Loucy (cell line): ENCODE measurements at regions not wholly inside any gene's neighbourhood (a gene's known extent, or its start where the extent isn't known, plus 50 kb on each side); places are given as distances from the start of the nearest gene placed in this dataset.

ENCODE experiments used
- H2AFZ ChIP-seq: fragments of 200-600 bp; sonication (generic); 2 replicates; pipeline ENCODE4 v1.6.0; 2016; ENCODE audit warnings: antibody characterized with exemption, mild to moderate bottlenecking, low read length, moderate library complexity
- H3F3A ChIP-seq: fragments of 200-600 bp; 2 replicates; pipeline ENCODE4 v1.6.0; 2016; ENCODE audit warnings: antibody characterized with exemption, low read depth, mild to moderate bottlenecking
- H3K27me3 ChIP-seq: fragments of 200-600 bp; sonication (generic); 2 replicates; pipeline ENCODE4 v1.6.1; 2014; ENCODE audit warnings: low read length, mild to moderate bottlenecking; ENCODE audit not compliant: insufficient read depth, poor library complexity, severe bottlenecking
- H3K36me3 ChIP-seq: fragments of 200-600 bp; sonication (generic); 2 replicates; pipeline ENCODE4 v1.6.1; 2016; ENCODE audit warnings: low read length; ENCODE audit not compliant: insufficient read depth
- H3K4me1 ChIP-seq: fragments of 200-600 bp; sonication (generic); 2 replicates; pipeline ENCODE4 v1.5.1; 2014; ENCODE audit warnings: low read length, mild to moderate bottlenecking; ENCODE audit not compliant: insufficient read depth, poor library complexity, severe bottlenecking
- H3K4me2 ChIP-seq: fragments of 200-600 bp; sonication (generic); 2 replicates; pipeline ENCODE4 v1.6.0; 2014; ENCODE audit warnings: antibody characterized with exemption, low read length, low read depth, mild to moderate bottlenecking; ENCODE audit not compliant: poor library complexity, severe bottlenecking
- H3K4me3 ChIP-seq: fragments of 200-600 bp; sonication (generic); 2 replicates; pipeline ENCODE4 v1.5.1; 2014; ENCODE audit warnings: low read length, mild to moderate bottlenecking, mixed read lengths; ENCODE audit not compliant: poor library complexity, severe bottlenecking
- H3K79me2 ChIP-seq: fragments of 200-600 bp; sonication (generic); 2 replicates; pipeline ENCODE4 v1.6.1; 2014; ENCODE audit warnings: low read length; ENCODE audit not compliant: insufficient read depth
- H3K9ac ChIP-seq: fragments of 200-600 bp; sonication (generic); 2 replicates; pipeline ENCODE4 v1.6.0; 2014; ENCODE audit warnings: mild to moderate bottlenecking, low read depth, low read length, moderate library complexity; ENCODE audit not compliant: poor library complexity, severe bottlenecking
- H3K9me2 ChIP-seq: fragments of 200-600 bp; sonication (generic); replicated peaks from 2 replicates; pipeline ENCODE4 v1.6.1; 2016; ENCODE audit warnings: low read depth, low read length, mixed read lengths
- H3K9me3 ChIP-seq: fragments of 200-600 bp; sonication (generic); 2 replicates; pipeline ENCODE4 v1.6.1; 2014; ENCODE audit warnings: mild to moderate bottlenecking, antibody characterized with exemption, low read length, low read depth; ENCODE audit not compliant: insufficient read depth
- H4K20me1 ChIP-seq: fragments of 200-600 bp; sonication (generic); 2 replicates; pipeline ENCODE4 v1.6.0; 2014; ENCODE audit warnings: antibody characterized with exemption, low read length, mild to moderate bottlenecking; ENCODE audit not compliant: insufficient read depth, poor library complexity, severe bottlenecking
- EZH2phosphoT487 ChIP-seq: fragments of 200-600 bp; IDR thresholded peaks from 2 replicates; pipeline ENCODE4 v1.6.1; 2018; ENCODE audit warnings: antibody characterized with exemption, mild to moderate bottlenecking, moderate library complexity, borderline replicate concordance
- TF ChIP-seq, protein P1 (sequence below): fragments of 200-600 bp; sonication (generic); conservative IDR thresholded peaks from 2 replicates; pipeline ENCODE4 v1.5.1; 2014; ENCODE audit warnings: mild to moderate bottlenecking, antibody characterized with exemption, low read length

- no peaks in the 10 kb centered on the region for H3F3A ChIP-seq
Observed at GRCh38 chr14:104392001-104392395, 187.6 kb upstream of the C14orf180 start.

DNA sequence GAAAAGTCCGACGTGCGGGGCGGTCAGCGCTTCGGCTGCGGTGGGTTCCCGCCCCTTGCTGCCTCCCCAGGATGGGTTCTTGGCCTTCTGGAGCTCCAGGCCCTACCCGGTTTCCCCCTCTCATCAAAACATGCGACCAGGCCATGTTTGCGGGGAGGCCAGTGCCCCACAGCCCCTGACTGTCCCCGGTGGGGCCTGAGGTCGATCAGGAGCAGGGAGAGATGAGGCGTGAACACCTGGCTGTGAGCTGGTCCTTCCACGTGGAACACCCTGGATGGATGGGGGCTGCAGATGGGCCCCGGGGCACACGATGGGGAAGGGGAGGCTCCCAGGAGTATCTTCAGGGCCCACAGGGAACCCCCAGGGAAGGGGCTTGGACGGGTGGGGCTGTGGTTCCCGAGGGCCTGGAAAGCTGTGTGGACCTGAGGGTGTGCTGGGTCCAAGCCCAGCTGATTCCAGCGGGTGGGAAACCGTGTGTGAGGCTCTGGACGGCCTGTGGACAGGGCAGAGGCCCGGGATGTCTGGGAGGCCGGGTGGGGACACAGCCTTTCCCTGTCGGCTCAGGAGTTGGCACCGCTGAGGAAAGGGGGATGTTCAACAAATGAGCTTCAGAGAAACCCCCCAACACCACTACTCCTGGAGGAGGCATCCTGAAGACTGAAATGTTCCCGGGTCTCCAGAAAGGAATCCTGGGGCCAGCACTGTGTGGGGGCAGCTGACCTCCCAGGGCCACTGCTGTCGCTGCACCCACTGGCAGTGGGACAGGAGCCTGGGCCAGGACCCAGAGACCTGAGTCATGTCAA, 187.0 kb upstream of the C14orf180 start:
- H3K9ac ChIP-seq: peak overlapping the region; percentile 81
- H3K79me2 ChIP-seq: no peaks in the 10 kb centered on the region
- TF ChIP-seq, protein P1, sequence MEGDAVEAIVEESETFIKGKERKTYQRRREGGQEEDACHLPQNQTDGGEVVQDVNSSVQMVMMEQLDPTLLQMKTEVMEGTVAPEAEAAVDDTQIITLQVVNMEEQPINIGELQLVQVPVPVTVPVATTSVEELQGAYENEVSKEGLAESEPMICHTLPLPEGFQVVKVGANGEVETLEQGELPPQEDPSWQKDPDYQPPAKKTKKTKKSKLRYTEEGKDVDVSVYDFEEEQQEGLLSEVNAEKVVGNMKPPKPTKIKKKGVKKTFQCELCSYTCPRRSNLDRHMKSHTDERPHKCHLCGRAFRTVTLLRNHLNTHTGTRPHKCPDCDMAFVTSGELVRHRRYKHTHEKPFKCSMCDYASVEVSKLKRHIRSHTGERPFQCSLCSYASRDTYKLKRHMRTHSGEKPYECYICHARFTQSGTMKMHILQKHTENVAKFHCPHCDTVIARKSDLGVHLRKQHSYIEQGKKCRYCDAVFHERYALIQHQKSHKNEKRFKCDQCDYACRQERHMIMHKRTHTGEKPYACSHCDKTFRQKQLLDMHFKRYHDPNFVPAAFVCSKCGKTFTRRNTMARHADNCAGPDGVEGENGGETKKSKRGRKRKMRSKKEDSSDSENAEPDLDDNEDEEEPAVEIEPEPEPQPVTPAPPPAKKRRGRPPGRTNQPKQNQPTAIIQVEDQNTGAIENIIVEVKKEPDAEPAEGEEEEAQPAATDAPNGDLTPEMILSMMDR: no peak
- TF ChIP-seq EZH2phosphoT487: no peak
- peaks cover 68% of the 10 kb centered on the region for H3K4me1 ChIP-seq
- H3K4me2 ChIP-seq: peak overlapping the region; percentile 49
- no peak overlapping the region for H2AFZ ChIP-seq
- no peaks in the 10 kb centered on the region for H3K27me3 ChIP-seq
- no peaks in the 10 kb centered on the region for H4K20me1 ChIP-seq
- peak overlapping the region; percentile 12 for H3K4me3 ChIP-seq
- H3K36me3 ChIP-seq: no peaks in the 10 kb centered on the region
- no peaks in the 10 kb centered on the region for H3K9me2 ChIP-seq
- no peaks in the 10 kb centered on the region for H3F3A ChIP-seq
- H3K9me3 ChIP-seq: no peaks in the 10 kb centered on the region

More at GRCh38 chr14:104392001-104392395, 187.6 kb upstream of the C14orf180 start:
- TF ChIP-seq, protein P1: no peak
- TF ChIP-seq EZH2phosphoT487: no peak
- Histone ChIP-seq H3K4me2 (peak overlapping the region; percentile 49), H3K9me2 (no peaks in the 10 kb centered on the region), H2AFZ (no peak overlapping the region), H3K9ac (peak overlapping the region; percentile 81), H3K79me2 (no peaks in the 10 kb centered on the region), H3K4me1 (peaks cover 68% of the 10 kb centered on the region), H3K27me3 (no peaks in the 10 kb centered on the region), H3K4me3 (peak overlapping the region; percentile 12), H3K9me3 (no peaks in the 10 kb centered on the region), H3K36me3 (no peaks in the 10 kb centered on the region), H4K20me1 (no peaks in the 10 kb centered on the region)

GRCh38 chr14:104393199-104393897, 186.2 kb upstream of the C14orf180 start:
- Histone ChIP-seq H3K36me3 (no peaks in the 10 kb centered on the region), H3K9me3 (no peaks in the 10 kb centered on the region), H3K79me2 (no peaks in the 10 kb centered on the region), H4K20me1 (no peaks in the 10 kb centered on the region), H3K9ac (peak overlapping the region; percentile 81), H3K4me2 (peak overlapping the region; percentile 75), H2AFZ (no peak overlapping the region), H3K27me3 (no peaks in the 10 kb centered on the region), H3K4me3 (peak overlapping the region; percentile 33), H3K9me2 (no peaks in the 10 kb centered on the region), H3K4me1 (peaks cover 68% of the 10 kb centered on the region), H3F3A (no peaks in the 10 kb centered on the region)
- TF ChIP-seq EZH2phosphoT487: no peak
- TF ChIP-seq, protein P1: no peak
